Right atrium auricular region (tissue), 2 donors: ENCODE measurements at regions not wholly inside any gene's neighbourhood (a gene's known extent, or its start where the extent isn't known, plus 50 kb on each side); places are given as distances from the start of the nearest gene placed in this dataset.

Source experiments
- DNase-seq: peaks from one replicate; pipeline ENCODE4 v3.0.0-alpha.2; 2019; ENCODE audit warnings: low spot score
- H3K27ac ChIP-seq, 2 donors: fragments of 200-600 bp; sonication (generic); 1 replicate in 1 of 2; 2 replicates in 1 of 2; pipeline ENCODE4 v1.5.1; 2016 to 2019
- H3K27me3 ChIP-seq, 2 donors: fragments of 200-600 bp; sonication (generic); one replicate each; pipeline versions ENCODE4 v1.5.1 to v1.6.0; 2017 to 2019
- H3K36me3 ChIP-seq: fragments of 200-600 bp; sonication (generic); one replicate; pipeline ENCODE4 v1.5.1; 2016
- H3K4me1 ChIP-seq, 2 donors: fragments of 200-600 bp; sonication (generic); one replicate each; pipeline versions ENCODE4 v1.5.1 to v1.6.0; 2017 to 2019
- H3K4me3 ChIP-seq, 2 donors: fragments of 200-600 bp; sonication (generic); 1 replicate in 1 of 2; 2 replicates in 1 of 2; pipeline ENCODE4 v1.5.1; 2017 to 2019; ENCODE audit warnings: mild to moderate bottlenecking in 1 of 2, moderate library complexity in 1 of 2
- H3K9me3 ChIP-seq, 2 donors: fragments of 200-600 bp; sonication (generic); one replicate each; pipeline ENCODE4 v1.5.1; 2019
- TF ChIP-seq, protein P1 (sequence below), 2 donors: fragments of 200-600 bp; sonication (generic); IDR thresholded peaks; one replicate each; pipeline ENCODE4 v1.5.1; 2019; ENCODE audit warnings: antibody characterized with exemption in 2 of 2

DNA sequence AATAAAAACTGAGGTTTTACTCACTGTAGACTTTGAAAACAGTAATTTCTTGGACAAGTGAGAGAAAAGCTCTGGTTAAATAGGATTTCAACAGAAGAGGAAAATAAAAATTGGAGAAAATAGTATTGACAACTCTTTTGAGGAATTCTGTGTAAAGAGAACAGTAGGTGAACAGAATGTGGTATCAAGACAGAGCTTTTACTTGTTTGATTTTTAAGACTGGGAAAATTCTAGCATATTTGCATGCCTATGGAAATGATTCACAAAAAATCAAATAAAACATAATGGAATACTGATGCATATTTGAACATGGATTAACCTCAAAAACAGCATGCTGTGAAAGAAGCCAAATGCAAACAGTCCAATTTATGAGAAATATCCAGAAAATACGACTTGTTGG lies 504.6 kb downstream of the KCTD8 start:
- no peaks in the 10 kb centered on the region for H3K36me3 ChIP-seq
- no peaks in the 10 kb centered on the region for H3K9me3 ChIP-seq
- no peak overlapping the region for H3K4me3 ChIP-seq
- TF ChIP-seq, protein P1, sequence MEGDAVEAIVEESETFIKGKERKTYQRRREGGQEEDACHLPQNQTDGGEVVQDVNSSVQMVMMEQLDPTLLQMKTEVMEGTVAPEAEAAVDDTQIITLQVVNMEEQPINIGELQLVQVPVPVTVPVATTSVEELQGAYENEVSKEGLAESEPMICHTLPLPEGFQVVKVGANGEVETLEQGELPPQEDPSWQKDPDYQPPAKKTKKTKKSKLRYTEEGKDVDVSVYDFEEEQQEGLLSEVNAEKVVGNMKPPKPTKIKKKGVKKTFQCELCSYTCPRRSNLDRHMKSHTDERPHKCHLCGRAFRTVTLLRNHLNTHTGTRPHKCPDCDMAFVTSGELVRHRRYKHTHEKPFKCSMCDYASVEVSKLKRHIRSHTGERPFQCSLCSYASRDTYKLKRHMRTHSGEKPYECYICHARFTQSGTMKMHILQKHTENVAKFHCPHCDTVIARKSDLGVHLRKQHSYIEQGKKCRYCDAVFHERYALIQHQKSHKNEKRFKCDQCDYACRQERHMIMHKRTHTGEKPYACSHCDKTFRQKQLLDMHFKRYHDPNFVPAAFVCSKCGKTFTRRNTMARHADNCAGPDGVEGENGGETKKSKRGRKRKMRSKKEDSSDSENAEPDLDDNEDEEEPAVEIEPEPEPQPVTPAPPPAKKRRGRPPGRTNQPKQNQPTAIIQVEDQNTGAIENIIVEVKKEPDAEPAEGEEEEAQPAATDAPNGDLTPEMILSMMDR (IDR thresholded peaks at IDR 0.05), result no peak
- H3K27me3 ChIP-seq, result no peaks in the 10 kb centered on the region
- DNase-seq, result no peak
- H3K27ac ChIP-seq, result no peak overlapping the region
- no peaks in the 10 kb centered on the region for H3K4me1 ChIP-seq

DNA sequence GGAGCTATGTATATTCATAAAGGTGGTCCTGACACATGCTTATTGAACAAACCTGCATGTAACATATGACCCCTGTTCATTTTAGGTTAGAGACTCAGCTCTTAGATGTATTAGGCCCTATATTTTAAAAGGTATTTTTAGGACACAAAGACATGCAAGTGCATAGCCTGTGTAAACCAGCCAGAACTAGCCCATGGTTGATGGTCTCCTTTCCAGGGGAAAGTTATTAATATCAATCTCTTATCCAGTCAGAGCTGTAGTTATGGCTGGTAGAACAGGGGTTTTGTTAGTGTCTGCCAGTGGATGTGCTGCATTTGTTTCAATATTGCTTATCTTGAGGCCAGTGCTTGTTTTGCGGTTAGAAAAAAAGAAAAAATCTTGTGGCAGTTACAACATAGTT lies 488.6 kb downstream of the KCTD8 start:
- H3K27ac ChIP-seq, result no peak overlapping the region
- H3K36me3 ChIP-seq, result no peaks in the 10 kb centered on the region
- no peaks in the 10 kb centered on the region for H3K9me3 ChIP-seq
- no peaks in the 10 kb centered on the region for H3K4me1 ChIP-seq
- H3K27me3 ChIP-seq, result no peaks in the 10 kb centered on the region
- no peak for DNase-seq
- TF ChIP-seq, protein P1 (IDR thresholded peaks at IDR 0.05), result no peak
- H3K4me3 ChIP-seq, result no peak overlapping the region

GRCh38 chr4:43968011-43968410 lies 480.6 kb downstream of the KCTD8 start:
- H3K27me3 ChIP-seq, result no peaks in the 10 kb centered on the region
- no peaks in the 10 kb centered on the region for H3K9me3 ChIP-seq
- no peak overlapping the region for H3K4me3 ChIP-seq
- H3K27ac ChIP-seq, result no peak overlapping the region
- no peaks in the 10 kb centered on the region for H3K36me3 ChIP-seq
- TF ChIP-seq, protein P1 (IDR thresholded peaks at IDR 0.05), result no peak
- H3K4me1 ChIP-seq, result no peaks in the 10 kb centered on the region
- no peak for DNase-seq

GRCh38 chr4:43983610-43984009 lies 465.0 kb downstream of the KCTD8 start:
- Histone ChIP-seq H3K9me3 (no peaks in the 10 kb centered on the region), H3K36me3 (no peaks in the 10 kb centered on the region), H3K4me1 (no peaks in the 10 kb centered on the region), H3K27me3 (no peaks in the 10 kb centered on the region), H3K27ac (no peak overlapping the region), H3K4me3 (no peak overlapping the region)
- TF ChIP-seq, protein P1 (IDR thresholded peaks at IDR 0.05), result no peak
- DNase-seq, result no peak

GRCh38 chr4:43987331-43987944 lies 461.2 kb downstream of the KCTD8 start:
- TF ChIP-seq, protein P1 (IDR thresholded peaks at IDR 0.05), result no peak
- no peak overlapping the region for H3K27ac ChIP-seq
- no peak for DNase-seq
- H3K36me3 ChIP-seq, result no peaks in the 10 kb centered on the region
- H3K4me3 ChIP-seq, result no peak overlapping the region
- no peaks in the 10 kb centered on the region for H3K9me3 ChIP-seq
- no peaks in the 10 kb centered on the region for H3K27me3 ChIP-seq
- no peaks in the 10 kb centered on the region for H3K4me1 ChIP-seq

GRCh38 chr4:43990551-43990950 lies 458.1 kb downstream of the KCTD8 start:
- Histone ChIP-seq H3K4me3 (no peak overlapping the region), H3K27me3 (no peaks in the 10 kb centered on the region), H3K9me3 (no peaks in the 10 kb centered on the region), H3K27ac (no peak overlapping the region), H3K4me1 (no peaks in the 10 kb centered on the region), H3K36me3 (no peaks in the 10 kb centered on the region)
- DNase-seq, result no peak
- TF ChIP-seq, protein P1 (IDR thresholded peaks at IDR 0.05), result no peak
